HCT116 (cell line): ENCODE measurements at regions not wholly inside any gene's neighbourhood (a gene's known extent, or its start where the extent isn't known, plus 50 kb on each side); places are given as distances from the start of the nearest gene placed in this dataset.

ENCODE experiments used
- ATAC-seq: fragments of 200-7000 bp; cut with Tn5 transposase; 2 replicates; pipeline ENCODE4 v1.9.1; 2020; ENCODE audit warnings: mild to moderate bottlenecking, moderate library complexity
- BruUV-seq: library from RNA; stranded (reverse); fragments of 400-500 nt; replicated peaks from 2 replicates; lab custom pipeline; 2021; lab: Mats Ljungman, UMichigan
- CTCF ChIA-PET: fragments of 300-600 bp; sonication (Branson Sonifier 250); formaldehyde crosslinking; loops from one replicate; lab custom pipeline; 2021; ENCODE audit warnings: antibody characterized with exemption; lab: Charles Lee
- POLR2A ChIA-PET: fragments of 300-600, 350-600 bp; sonication (Branson Sonifier 250); formaldehyde crosslinking; loops from one replicate; lab custom pipeline; 2021; ENCODE audit warnings: antibody characterized with exemption; lab: Charles Lee
- RAD21 ChIA-PET, 2 experiments: fragments of 300-600 bp; sonication (Branson Sonifier 250); formaldehyde crosslinking; loops; one replicate each; lab custom pipeline; 2023; ENCODE audit warnings: low total read pairs in 2 of 2; ENCODE audit not compliant: uncharacterized antibody in 2 of 2, unreplicated experiment in 2 of 2, low non-redundant PET in 1 of 2; lab: Charles Lee
- DNase-seq: peaks from one replicate; pipeline ENCODE4 v3.0.0-alpha.2; 2010; ENCODE audit warnings: low read depth, low spot score
- H2AFZ ChIP-seq: fragments of 200-600 bp; shearing (Covaris generic), sonication (generic); 2 replicates; pipeline ENCODE4 v1.6.1; 2017; ENCODE audit warnings: low read depth, mixed run types, mixed read lengths, antibody characterized with exemption, low read length; ENCODE audit not compliant: poor library complexity, severe bottlenecking
- H3K27ac ChIP-seq: 2 replicates; pipeline ENCODE4 v1.5.1; 2012; ENCODE audit warnings: low read depth, low read length
- H3K27me3 ChIP-seq: fragments of 200-600 bp; sonication (generic); 2 replicates; pipeline ENCODE4 v1.6.1; 2016; ENCODE audit warnings: mixed run types, low read length, mixed read lengths; ENCODE audit not compliant: insufficient read depth
- H3K36me3 ChIP-seq, 2 experiments: fragments of 200-500 bp in 1 of 2; fragments of 200-600 bp in 1 of 2; sonication (Bioruptor generic) in 1 of 2; sonication (generic) in 1 of 2; 2 replicates each; pipeline versions ENCODE4 v1.5.1 to v1.6.1; 2014 to 2016; ENCODE audit warnings: low read length in 2 of 2, inconsistent platforms in 1 of 2, mixed read lengths in 1 of 2, mixed run types in 1 of 2; ENCODE audit not compliant: insufficient read depth in 2 of 2, control insufficient read depth in 1 of 2
- H3K4me1 ChIP-seq, 2 experiments: fragments of 200-600 bp in 1 of 2; sonication (generic) in 1 of 2; 2 replicates each; pipeline versions ENCODE4 v1.5.1 to v1.6.1; 2012 to 2017; ENCODE audit warnings: low read length in 2 of 2, inconsistent platforms in 1 of 2, mild to moderate bottlenecking in 1 of 2, mixed read lengths in 1 of 2, mixed run types in 1 of 2, moderate library complexity in 1 of 2; ENCODE audit not compliant: insufficient read depth in 2 of 2, control insufficient read depth in 1 of 2
- H3K4me2 ChIP-seq: fragments of 200-600 bp; sonication (generic); 2 replicates; pipeline ENCODE4 v1.6.1; 2017; ENCODE audit warnings: mixed run types, low read length, mixed read lengths
- H3K4me3 ChIP-seq, 2 experiments: fragments of 200-600 bp in 1 of 2; sonication (generic) in 1 of 2; replicated peaks in 1 of 2; 2 replicates each; pipeline ENCODE4 v1.5.1; 2011 to 2016; ENCODE audit warnings: low read length in 2 of 2, control low read depth in 1 of 2, low read depth in 1 of 2, mild to moderate bottlenecking in 1 of 2, mixed read lengths in 1 of 2, mixed run types in 1 of 2
- H3K79me2 ChIP-seq: fragments of 200-600 bp; sonication (generic); 2 replicates; pipeline ENCODE4 v1.6.1; 2017; ENCODE audit warnings: mild to moderate bottlenecking, mixed run types, low read length, moderate library complexity, mixed read lengths; ENCODE audit not compliant: insufficient read depth
- H3K9ac ChIP-seq: fragments of 200-600 bp; sonication (generic); 2 replicates; pipeline ENCODE4 v1.6.1; 2016; ENCODE audit warnings: low read length, mixed read lengths
- H3K9me2 ChIP-seq: fragments of 200-600 bp; sonication (generic), shearing (Covaris generic); 2 replicates; pipeline ENCODE4 v1.6.1; 2017; ENCODE audit warnings: mixed run types, mild to moderate bottlenecking, moderate library complexity; ENCODE audit not compliant: insufficient read depth
- H3K9me3 ChIP-seq, 2 experiments: fragments of 200-500 bp in 1 of 2; fragments of 200-600 bp in 1 of 2; sonication (Bioruptor generic) in 1 of 2; sonication (generic) in 1 of 2; 2 replicates each; pipeline ENCODE4 v1.6.1; 2014 to 2017; ENCODE audit warnings: low read length in 2 of 2, mixed read lengths in 2 of 2, inconsistent platforms in 1 of 2, low read depth in 1 of 2, mild to moderate bottlenecking in 1 of 2, mixed run types in 1 of 2, moderate library complexity in 1 of 2; ENCODE audit not compliant: control insufficient read depth in 1 of 2, insufficient read depth in 1 of 2
- H4K20me1 ChIP-seq: fragments of 200-600 bp; sonication (generic), shearing (Covaris generic); 2 replicates; pipeline ENCODE4 v1.6.1; 2017; ENCODE audit warnings: mixed run types, mild to moderate bottlenecking, moderate library complexity; ENCODE audit not compliant: insufficient read depth
- ATF3 ChIP-seq: IDR thresholded peaks from 2 replicates; pipeline ENCODE4 v1.6.1; 2012
- CBX3 ChIP-seq: IDR thresholded peaks from 2 replicates; pipeline ENCODE4 v1.6.1; 2012; ENCODE audit warnings: low read depth
- CEBPB ChIP-seq: IDR thresholded peaks from 2 replicates; pipeline ENCODE4 v1.6.1; 2012; ENCODE audit warnings: low read depth
- EGR1 ChIP-seq: IDR thresholded peaks from 2 replicates; pipeline ENCODE4 v1.6.1; 2012; ENCODE audit warnings: low read depth
- ELF1 ChIP-seq: IDR thresholded peaks from 2 replicates; pipeline ENCODE4 v1.6.1; 2012; ENCODE audit warnings: low read depth, borderline replicate concordance
- FOSL1 ChIP-seq: IDR thresholded peaks from 2 replicates; pipeline ENCODE4 v1.6.1; 2012; ENCODE audit warnings: low read depth
- JUND ChIP-seq: IDR thresholded peaks from 2 replicates; pipeline ENCODE4 v1.6.1; 2012
- MAX ChIP-seq: IDR thresholded peaks from 2 replicates; pipeline ENCODE4 v1.6.1; 2012
- POLR2A ChIP-seq: IDR thresholded peaks from 2 replicates; pipeline ENCODE4 v1.7.0; 2011; ENCODE audit warnings: borderline replicate concordance; ENCODE audit not compliant: insufficient read depth, insufficient read length; ENCODE audit errors: extremely low read depth
- POLR2AphosphoS5 ChIP-seq: IDR thresholded peaks from 2 replicates; pipeline ENCODE4 v1.6.1; 2011; ENCODE audit warnings: mild to moderate bottlenecking, low read depth, low read length, moderate library complexity
- RAD21 ChIP-seq: IDR thresholded peaks from 2 replicates; pipeline ENCODE4 v1.6.1; 2012; ENCODE audit warnings: low read depth, mild to moderate bottlenecking
- SP1 ChIP-seq: IDR thresholded peaks from 2 replicates; pipeline ENCODE4 v1.6.1; 2012; ENCODE audit warnings: low read depth
- SRF ChIP-seq: IDR thresholded peaks from 2 replicates; pipeline ENCODE4 v1.6.1; 2012; ENCODE audit warnings: low read depth
- TCF7L2 ChIP-seq: IDR thresholded peaks from 2 replicates; pipeline ENCODE4 v1.7.0; 2011; ENCODE audit warnings: borderline replicate concordance, inconsistent platforms; ENCODE audit not compliant: insufficient read depth, insufficient read length; ENCODE audit errors: extremely low read depth
- YY1 ChIP-seq: IDR thresholded peaks from 2 replicates; pipeline ENCODE4 v1.6.1; 2011; ENCODE audit warnings: low read length, low read depth, moderate library complexity, mild to moderate bottlenecking; ENCODE audit not compliant: insufficient replicate concordance; ENCODE audit errors: extremely low read depth
- ZFX ChIP-seq: fragments of 450-650 bp; IDR thresholded peaks from 2 replicates; pipeline ENCODE4 v1.6.1; 2017
- ZNF274 ChIP-seq: fragments of 200-500 bp; sonication (Bioruptor generic); IDR thresholded peaks from 2 replicates; pipeline ENCODE4 v1.6.1; 2014; ENCODE audit warnings: mild to moderate bottlenecking, low read depth, low read length, inconsistent platforms
- intact Hi-C: fragments of 100-400 bp; cut with micrococcal nuclease; formaldehyde crosslinking; loops from 2 replicates; pipeline ENCODE4 v1.10.0; 2022
- TF ChIP-seq, protein P1 (sequence below): IDR thresholded peaks from 2 replicates; pipeline ENCODE4 v1.6.1; 2012; ENCODE audit warnings: low read depth

DNA sequence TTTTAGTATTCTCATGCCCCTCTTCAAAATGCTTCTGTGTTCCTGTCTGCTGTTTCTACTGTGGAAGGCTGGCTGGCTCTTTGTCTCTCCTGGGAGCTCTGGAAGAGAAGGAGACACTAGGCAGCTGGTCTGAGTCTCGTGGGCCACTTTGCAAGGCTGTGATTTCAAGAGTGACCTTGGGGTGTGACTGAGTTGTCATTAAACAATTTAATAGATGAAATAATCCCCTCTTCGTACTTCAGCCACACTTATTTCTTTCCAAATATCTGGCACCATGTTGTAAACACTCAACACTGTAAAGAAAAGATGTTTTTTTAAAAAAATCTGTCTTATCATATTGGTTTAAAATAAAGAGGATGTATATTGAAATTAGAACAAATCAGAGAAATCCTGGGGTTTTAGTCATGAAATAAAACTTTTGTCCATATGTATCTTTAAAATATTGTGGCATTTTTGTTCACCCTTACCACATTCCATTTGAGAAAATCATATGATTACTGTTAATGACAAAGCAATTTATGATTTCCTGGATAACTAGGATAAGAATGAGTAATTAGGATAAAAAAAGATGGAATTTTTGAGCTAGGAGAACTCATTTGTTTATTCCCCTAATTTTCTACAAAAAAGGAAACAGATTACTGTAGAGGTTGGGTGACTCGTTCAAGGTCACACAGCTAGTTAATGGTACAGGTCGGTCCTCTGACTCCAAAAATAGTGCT, 200.8 kb downstream of the MAT2B start:
- no peaks in the 10 kb centered on the region for H3K27me3 ChIP-seq
- H3K4me1 ChIP-seq: no peaks in the 10 kb centered on the region
- H3K9me3 ChIP-seq: no peaks in the 10 kb centered on the region
- TF ChIP-seq SP1 (no peak), CBX3 (no peak), RAD21 (no peak), POLR2AphosphoS5 (no peak), JUND (no peak), EGR1 (no peak), ZFX (no peak), ATF3 (no peak), TCF7L2 (no peak), SRF (no peak), YY1 (no peak), ELF1 (no peak), FOSL1 (no peak), MAX (no peak), ZNF274 (no peak), CEBPB (no peak), POLR2A (no peak)
- TF ChIP-seq, protein P1, sequence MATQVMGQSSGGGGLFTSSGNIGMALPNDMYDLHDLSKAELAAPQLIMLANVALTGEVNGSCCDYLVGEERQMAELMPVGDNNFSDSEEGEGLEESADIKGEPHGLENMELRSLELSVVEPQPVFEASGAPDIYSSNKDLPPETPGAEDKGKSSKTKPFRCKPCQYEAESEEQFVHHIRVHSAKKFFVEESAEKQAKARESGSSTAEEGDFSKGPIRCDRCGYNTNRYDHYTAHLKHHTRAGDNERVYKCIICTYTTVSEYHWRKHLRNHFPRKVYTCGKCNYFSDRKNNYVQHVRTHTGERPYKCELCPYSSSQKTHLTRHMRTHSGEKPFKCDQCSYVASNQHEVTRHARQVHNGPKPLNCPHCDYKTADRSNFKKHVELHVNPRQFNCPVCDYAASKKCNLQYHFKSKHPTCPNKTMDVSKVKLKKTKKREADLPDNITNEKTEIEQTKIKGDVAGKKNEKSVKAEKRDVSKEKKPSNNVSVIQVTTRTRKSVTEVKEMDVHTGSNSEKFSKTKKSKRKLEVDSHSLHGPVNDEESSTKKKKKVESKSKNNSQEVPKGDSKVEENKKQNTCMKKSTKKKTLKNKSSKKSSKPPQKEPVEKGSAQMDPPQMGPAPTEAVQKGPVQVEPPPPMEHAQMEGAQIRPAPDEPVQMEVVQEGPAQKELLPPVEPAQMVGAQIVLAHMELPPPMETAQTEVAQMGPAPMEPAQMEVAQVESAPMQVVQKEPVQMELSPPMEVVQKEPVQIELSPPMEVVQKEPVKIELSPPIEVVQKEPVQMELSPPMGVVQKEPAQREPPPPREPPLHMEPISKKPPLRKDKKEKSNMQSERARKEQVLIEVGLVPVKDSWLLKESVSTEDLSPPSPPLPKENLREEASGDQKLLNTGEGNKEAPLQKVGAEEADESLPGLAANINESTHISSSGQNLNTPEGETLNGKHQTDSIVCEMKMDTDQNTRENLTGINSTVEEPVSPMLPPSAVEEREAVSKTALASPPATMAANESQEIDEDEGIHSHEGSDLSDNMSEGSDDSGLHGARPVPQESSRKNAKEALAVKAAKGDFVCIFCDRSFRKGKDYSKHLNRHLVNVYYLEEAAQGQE: no peak
- H4K20me1 ChIP-seq: no peaks in the 10 kb centered on the region
- intact Hi-C loops: no loop called here
- DNase-seq (no peak), ATAC-seq (no peak)
- ChIA-PET CTCF (no interaction called here), POLR2A (no interaction called here), RAD21 (no interaction called here)
- no peak overlapping the region for H3K27ac ChIP-seq
- no peaks in the 10 kb centered on the region for H3K79me2 ChIP-seq
- H3K4me2 ChIP-seq: no peak overlapping the region
- H3K9ac ChIP-seq: no peak overlapping the region
- no peaks in the 10 kb centered on the region for H3K9me2 ChIP-seq
- no peak overlapping the region for H3K4me3 ChIP-seq
- no peaks in the 10 kb centered on the region for H3K36me3 ChIP-seq
- no peak overlapping the region for H2AFZ ChIP-seq
- no TSS peak for BruUV-seq
